ENCODE measurements at regions not wholly inside any gene's neighbourhood (a gene's known extent, or its start where the extent isn't known, plus 50 kb on each side); places are given as distances from the start of the nearest gene placed in this dataset.
A peak's percentile ranks its signal among the peaks of the same experiment; 100 is the strongest.

GRCh38 chr1:116309090-116309870 lies 63.8 kb upstream of the ATP1A1 start:
- no peak overlapping the region for H3K4me3 ChIP-seq
- no peaks in the 10 kb centered on the region for H3K27me3 ChIP-seq
- no peaks in the 10 kb centered on the region for H3K36me3 ChIP-seq
- H3K27ac ChIP-seq, result no peak overlapping the region
- peaks cover 6% of the 10 kb centered on the region for H3K4me1 ChIP-seq (ENCODE audit: low read depth)
- TF ChIP-seq CTCF (IDR thresholded peaks at IDR 0.05; ENCODE audit: low read depth, low read length), result no peak
- no peaks in the 10 kb centered on the region for H3K9me3 ChIP-seq (ENCODE audit: low read depth)
- DNase-seq (ENCODE audit: low read depth in 1 of 2, low spot score in 1 of 2), result no peak

DNA sequence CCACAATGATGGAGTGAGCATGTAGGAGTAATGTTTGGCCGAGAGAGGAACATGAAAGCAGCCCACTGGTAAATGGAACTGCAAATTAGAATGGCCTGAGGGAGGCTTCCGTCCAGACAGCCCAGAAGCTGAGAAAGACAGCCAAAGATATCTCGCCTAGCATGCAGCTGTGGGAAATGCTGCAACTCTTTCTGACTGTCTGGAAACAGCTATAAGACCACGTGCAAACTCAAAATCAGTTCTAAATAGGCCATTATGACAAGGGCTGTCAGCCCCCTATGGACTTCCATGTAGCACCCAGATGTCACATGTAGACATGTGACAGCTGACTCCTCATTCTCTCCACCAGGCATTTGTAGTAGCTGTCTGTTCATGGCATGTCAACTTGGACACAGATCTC lies 62.9 kb upstream of the ATP1A1 start:
- TF ChIP-seq CTCF (IDR thresholded peaks at IDR 0.05; ENCODE audit: low read depth, low read length), result no peak
- Histone ChIP-seq H3K4me3 (no peak overlapping the region), H3K27ac (no peak overlapping the region), H3K4me1 (ENCODE audit: low read depth) (peaks cover 6% of the 10 kb centered on the region), H3K36me3 (no peaks in the 10 kb centered on the region), H3K9me3 (ENCODE audit: low read depth) (no peaks in the 10 kb centered on the region), H3K27me3 (no peaks in the 10 kb centered on the region)
- DNase-seq (ENCODE audit: low read depth in 1 of 2, low spot score in 1 of 2), result peak in 1 of 2 donors; percentile 66

GRCh38 chr1:116311193-116311592 lies 61.9 kb upstream of the ATP1A1 start:
- Histone ChIP-seq H3K4me3 (no peak overlapping the region), H3K9me3 (ENCODE audit: low read depth) (no peaks in the 10 kb centered on the region), H3K27me3 (no peaks in the 10 kb centered on the region), H3K36me3 (no peaks in the 10 kb centered on the region), H3K4me1 (ENCODE audit: low read depth) (peaks cover 6% of the 10 kb centered on the region), H3K27ac (no peak overlapping the region)
- no peak for TF ChIP-seq CTCF (IDR thresholded peaks at IDR 0.05; ENCODE audit: low read depth, low read length)
- DNase-seq (ENCODE audit: low read depth in 1 of 2, low spot score in 1 of 2), result no peak

GRCh38 chr1:116311756-116312680 lies 61.0 kb upstream of the ATP1A1 start:
- H3K36me3 ChIP-seq, result no peaks in the 10 kb centered on the region
- H3K4me3 ChIP-seq, result no peak overlapping the region
- no peaks in the 10 kb centered on the region for H3K27me3 ChIP-seq
- DNase-seq (ENCODE audit: low read depth in 1 of 2, low spot score in 1 of 2), result no peak
- no peak for TF ChIP-seq CTCF (IDR thresholded peaks at IDR 0.05; ENCODE audit: low read depth, low read length)
- no peak overlapping the region for H3K27ac ChIP-seq
- no peaks in the 10 kb centered on the region for H3K9me3 ChIP-seq (ENCODE audit: low read depth)
- H3K4me1 ChIP-seq (ENCODE audit: low read depth), result peaks cover 10% of the 10 kb centered on the region

GRCh38 chr1:116312681-116313069 lies 60.4 kb upstream of the ATP1A1 start:
- no peaks in the 10 kb centered on the region for H3K27me3 ChIP-seq
- peaks cover 11% of the 10 kb centered on the region for H3K4me1 ChIP-seq (ENCODE audit: low read depth)
- H3K4me3 ChIP-seq, result no peak overlapping the region
- H3K9me3 ChIP-seq (ENCODE audit: low read depth), result no peaks in the 10 kb centered on the region
- no peaks in the 10 kb centered on the region for H3K36me3 ChIP-seq
- no peak for DNase-seq (ENCODE audit: low read depth in 1 of 2, low spot score in 1 of 2)
- peak overlapping the region; percentile 15 for H3K27ac ChIP-seq
- no peak for TF ChIP-seq CTCF (IDR thresholded peaks at IDR 0.05; ENCODE audit: low read depth, low read length)
